ENCODE measurements at regions not wholly inside any gene's neighbourhood (a gene's known extent, or its start where the extent isn't known, plus 50 kb on each side); places are given as distances from the start of the nearest gene placed in this dataset.

DNA sequence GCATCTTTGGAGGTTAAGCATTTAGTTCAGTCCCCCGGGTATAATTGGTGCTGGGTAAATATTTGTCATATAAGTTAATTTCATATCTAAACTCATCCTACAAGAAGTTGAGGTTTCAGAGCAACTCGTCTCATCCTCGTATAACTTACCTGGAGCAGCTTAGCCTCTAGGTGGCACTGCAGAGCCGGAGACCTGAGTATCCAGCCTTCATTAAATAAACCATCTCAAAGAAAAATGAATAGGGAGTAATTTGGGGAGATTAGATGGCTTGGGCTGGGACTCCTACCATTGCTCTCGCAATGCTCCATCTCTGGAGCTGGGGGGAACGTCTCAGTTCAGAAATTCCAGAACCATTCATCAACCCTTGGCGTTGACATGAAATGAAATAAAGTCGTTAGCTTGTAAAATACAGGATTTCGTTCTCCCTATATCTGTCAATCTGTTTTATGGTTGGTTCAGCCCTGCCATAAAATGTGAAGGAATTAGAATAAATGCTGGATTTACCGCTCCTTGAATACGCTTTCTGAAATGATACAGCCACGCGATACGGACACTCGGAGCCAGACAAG, 122.9 kb upstream of the TMEM132D start:
- Histone ChIP-seq H3K4me1 (ENCODE audit: control insufficient read depth in 1 of 2, insufficient read depth in 2 of 2, low read depth in 1 of 2, low read length in 1 of 2) (no peaks in the 10 kb centered on the region), H3K4me3 (ENCODE audit: low read depth in 2 of 2, low read length in 1 of 2) (no peak overlapping the region), H3K4me2 (no peak overlapping the region), H3K27ac (ENCODE audit: low read depth in 2 of 2, low read length in 1 of 2) (no peak overlapping the region), H4K20me1 (ENCODE audit: insufficient read depth) (no peaks in the 10 kb centered on the region), H3K9me2 (no peaks in the 10 kb centered on the region), H2AFZ (ENCODE audit: low read depth) (no peak overlapping the region), H3K9ac (no peak overlapping the region), H3K27me3 (ENCODE audit: insufficient read depth) (no peaks in the 10 kb centered on the region), H3F3A (replicated peaks; ENCODE audit: insufficient read depth) (no peaks in the 10 kb centered on the region), H3K36me3 (replicated peaks in 1 of 2; ENCODE audit: control insufficient read depth in 1 of 2, insufficient read depth in 2 of 2, low read length in 1 of 2) (no peaks in the 10 kb centered on the region), H3K9me3 (no peaks in the 10 kb centered on the region), H3K79me2 (ENCODE audit: insufficient read depth) (no peaks in the 10 kb centered on the region)
- TF ChIP-seq RAD21 (IDR thresholded peaks at IDR 0.05; ENCODE audit: low read length) (peak; percentile 40; the same call in 1 of the 2 replicates), RXRA (IDR thresholded peaks at IDR 0.05; ENCODE audit: borderline replicate concordance, low read depth) (no peak), FOSL2 (IDR thresholded peaks at IDR 0.05; ENCODE audit: borderline replicate concordance, low read depth) (no peak), SMC3 (IDR thresholded peaks at IDR 0.05; ENCODE audit: low read depth, low read length) (no peak), NRF1 (IDR thresholded peaks at IDR 0.05; ENCODE audit: low read depth, low read length) (no peak)
- TF ChIP-seq, protein P1, sequence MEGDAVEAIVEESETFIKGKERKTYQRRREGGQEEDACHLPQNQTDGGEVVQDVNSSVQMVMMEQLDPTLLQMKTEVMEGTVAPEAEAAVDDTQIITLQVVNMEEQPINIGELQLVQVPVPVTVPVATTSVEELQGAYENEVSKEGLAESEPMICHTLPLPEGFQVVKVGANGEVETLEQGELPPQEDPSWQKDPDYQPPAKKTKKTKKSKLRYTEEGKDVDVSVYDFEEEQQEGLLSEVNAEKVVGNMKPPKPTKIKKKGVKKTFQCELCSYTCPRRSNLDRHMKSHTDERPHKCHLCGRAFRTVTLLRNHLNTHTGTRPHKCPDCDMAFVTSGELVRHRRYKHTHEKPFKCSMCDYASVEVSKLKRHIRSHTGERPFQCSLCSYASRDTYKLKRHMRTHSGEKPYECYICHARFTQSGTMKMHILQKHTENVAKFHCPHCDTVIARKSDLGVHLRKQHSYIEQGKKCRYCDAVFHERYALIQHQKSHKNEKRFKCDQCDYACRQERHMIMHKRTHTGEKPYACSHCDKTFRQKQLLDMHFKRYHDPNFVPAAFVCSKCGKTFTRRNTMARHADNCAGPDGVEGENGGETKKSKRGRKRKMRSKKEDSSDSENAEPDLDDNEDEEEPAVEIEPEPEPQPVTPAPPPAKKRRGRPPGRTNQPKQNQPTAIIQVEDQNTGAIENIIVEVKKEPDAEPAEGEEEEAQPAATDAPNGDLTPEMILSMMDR (IDR thresholded peaks at IDR 0.05), result peak; percentile 47
- CTCF ChIA-PET, result interaction anchor here (0.7 to 6.5 kb wide), 44 partner anchors 9 to 790 kb away, joined by 3 to 105 read pairs (median 3); no protein-coding TSS in a partner anchor
- WGBS (ENCODE audit: low lambda C conversion rate), result 26% methylated on average over 15 of the region's 15 CpGs
- POLR2A ChIA-PET, result no interaction called here
- DNase-seq, result peak; percentile 67

DNA sequence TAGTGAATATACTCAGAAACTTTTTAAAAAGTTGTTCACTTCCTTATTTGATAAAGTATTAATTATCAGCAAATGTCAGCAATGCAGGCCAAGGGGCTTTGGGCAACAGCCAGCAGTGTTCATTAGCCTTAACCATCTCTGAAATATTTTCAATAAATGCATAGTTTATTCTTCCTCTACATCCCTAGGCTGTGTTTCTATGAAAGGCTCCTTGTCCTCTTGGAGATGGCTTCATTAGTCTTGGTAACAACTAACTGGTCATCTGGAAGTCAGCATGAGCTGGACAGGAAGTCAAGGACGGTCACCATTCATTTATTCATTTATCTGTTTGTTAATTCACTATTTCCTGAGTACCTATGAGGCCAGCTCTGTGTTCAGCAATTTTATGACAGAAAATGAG, 124.0 kb upstream of the TMEM132D start:
- Histone ChIP-seq H4K20me1 (ENCODE audit: insufficient read depth) (no peaks in the 10 kb centered on the region), H3K4me1 (ENCODE audit: control insufficient read depth in 1 of 2, insufficient read depth in 2 of 2, low read depth in 1 of 2, low read length in 1 of 2) (no peaks in the 10 kb centered on the region), H3K27me3 (ENCODE audit: insufficient read depth) (no peaks in the 10 kb centered on the region), H3K4me3 (ENCODE audit: low read depth in 2 of 2, low read length in 1 of 2) (no peak overlapping the region), H3K9me2 (no peaks in the 10 kb centered on the region), H2AFZ (ENCODE audit: low read depth) (no peak overlapping the region), H3K36me3 (replicated peaks in 1 of 2; ENCODE audit: control insufficient read depth in 1 of 2, insufficient read depth in 2 of 2, low read length in 1 of 2) (no peaks in the 10 kb centered on the region), H3K9me3 (no peaks in the 10 kb centered on the region), H3K79me2 (ENCODE audit: insufficient read depth) (no peaks in the 10 kb centered on the region), H3F3A (replicated peaks; ENCODE audit: insufficient read depth) (no peaks in the 10 kb centered on the region), H3K9ac (no peak overlapping the region), H3K27ac (ENCODE audit: low read depth in 2 of 2, low read length in 1 of 2) (no peak overlapping the region), H3K4me2 (no peak overlapping the region)
- CTCF ChIA-PET, result interaction anchor here (0.6 to 6.5 kb wide), 11 partner anchors 8 to 308 kb away, joined by 3 to 105 read pairs (median 15); no protein-coding TSS in a partner anchor
- DNase-seq, result no peak
- WGBS (ENCODE audit: low lambda C conversion rate), result 5% methylated on average over 1 of the region's 1 CpG
- TF ChIP-seq, protein P2, sequence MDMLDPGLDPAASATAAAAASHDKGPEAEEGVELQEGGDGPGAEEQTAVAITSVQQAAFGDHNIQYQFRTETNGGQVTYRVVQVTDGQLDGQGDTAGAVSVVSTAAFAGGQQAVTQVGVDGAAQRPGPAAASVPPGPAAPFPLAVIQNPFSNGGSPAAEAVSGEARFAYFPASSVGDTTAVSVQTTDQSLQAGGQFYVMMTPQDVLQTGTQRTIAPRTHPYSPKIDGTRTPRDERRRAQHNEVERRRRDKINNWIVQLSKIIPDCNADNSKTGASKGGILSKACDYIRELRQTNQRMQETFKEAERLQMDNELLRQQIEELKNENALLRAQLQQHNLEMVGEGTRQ (IDR thresholded peaks at IDR 0.05; ENCODE audit: borderline replicate concordance, low read depth, low read length), result no peak
- TF ChIP-seq MXI1 (IDR thresholded peaks at IDR 0.05; ENCODE audit: low read depth, low read length) (no peak), RFX5 (IDR thresholded peaks at IDR 0.05; ENCODE audit: low read length) (no peak), RXRA (IDR thresholded peaks at IDR 0.05; ENCODE audit: borderline replicate concordance, low read depth) (no peak), RCOR1 (IDR thresholded peaks at IDR 0.05; ENCODE audit: low read length) (no peak)
- TF ChIP-seq, protein P3, sequence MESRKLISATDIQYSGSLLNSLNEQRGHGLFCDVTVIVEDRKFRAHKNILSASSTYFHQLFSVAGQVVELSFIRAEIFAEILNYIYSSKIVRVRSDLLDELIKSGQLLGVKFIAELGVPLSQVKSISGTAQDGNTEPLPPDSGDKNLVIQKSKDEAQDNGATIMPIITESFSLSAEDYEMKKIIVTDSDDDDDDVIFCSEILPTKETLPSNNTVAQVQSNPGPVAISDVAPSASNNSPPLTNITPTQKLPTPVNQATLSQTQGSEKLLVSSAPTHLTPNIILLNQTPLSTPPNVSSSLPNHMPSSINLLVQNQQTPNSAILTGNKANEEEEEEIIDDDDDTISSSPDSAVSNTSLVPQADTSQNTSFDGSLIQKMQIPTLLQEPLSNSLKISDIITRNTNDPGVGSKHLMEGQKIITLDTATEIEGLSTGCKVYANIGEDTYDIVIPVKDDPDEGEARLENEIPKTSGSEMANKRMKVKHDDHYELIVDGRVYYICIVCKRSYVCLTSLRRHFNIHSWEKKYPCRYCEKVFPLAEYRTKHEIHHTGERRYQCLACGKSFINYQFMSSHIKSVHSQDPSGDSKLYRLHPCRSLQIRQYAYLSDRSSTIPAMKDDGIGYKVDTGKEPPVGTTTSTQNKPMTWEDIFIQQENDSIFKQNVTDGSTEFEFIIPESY (IDR thresholded peaks at IDR 0.05; ENCODE audit: borderline replicate concordance, low read depth), result no peak
- POLR2A ChIA-PET, result no interaction called here

All from SK-N-SH (cell line).